SH-SY5Y (cell line): ENCODE measurements at regions not wholly inside any gene's neighbourhood (a gene's known extent, or its start where the extent isn't known, plus 50 kb on each side); places are given as distances from the start of the nearest gene placed in this dataset.

Experiments
- GATA2 ChIP-seq: IDR thresholded peaks from 2 replicates; pipeline ENCODE4 v1.6.1; 2011; ENCODE audit warnings: mild to moderate bottlenecking, low read depth, low read length
- GATA3 ChIP-seq: IDR thresholded peaks from 2 replicates; pipeline ENCODE4 v1.6.1; 2011; ENCODE audit warnings: low read depth, mild to moderate bottlenecking, low read length, moderate library complexity

DNA sequence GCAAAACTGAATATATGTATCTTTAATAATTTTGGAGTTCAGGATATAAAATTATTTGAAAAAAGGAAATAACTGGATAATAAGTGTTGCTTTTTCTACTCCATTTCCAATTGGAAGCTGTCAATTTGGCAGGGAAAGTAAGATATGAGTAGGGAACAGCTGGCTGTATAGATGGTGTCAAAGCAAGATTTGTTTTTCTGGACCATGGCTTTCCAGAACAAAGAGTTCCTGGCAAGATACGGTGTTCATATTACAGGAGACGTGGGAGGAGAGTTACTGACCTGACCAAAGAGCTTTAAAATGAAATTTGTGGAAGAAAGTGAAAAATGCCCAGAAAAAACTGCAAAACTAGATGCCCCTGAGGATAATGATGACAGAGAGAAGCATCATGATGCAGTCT is 442.7 kb upstream of the KIRREL3 start:
- no peak for TF ChIP-seq GATA3
- no peak for TF ChIP-seq GATA2
